GM12874 (cell line): ENCODE measurements at regions not wholly inside any gene's neighbourhood (a gene's known extent, or its start where the extent isn't known, plus 50 kb on each side); places are given as distances from the start of the nearest gene placed in this dataset.
A peak's percentile ranks its signal among the peaks of the same experiment; 100 is the strongest.

ENCODE experiments used
- CTCF ChIP-seq: IDR thresholded peaks from 2 replicates; pipeline ENCODE4 v1.5.1; 2011; ENCODE audit warnings: low read depth, mild to moderate bottlenecking, control low read depth, low read length, moderate library complexity; ENCODE audit not compliant: insufficient read depth

GRCh38 chr12:66043035-66043434 is 87.5 kb downstream of the LLPH start:
- no peak for TF ChIP-seq CTCF

- no peak for TF ChIP-seq CTCF
These were observed 88.7 kb downstream of the LLPH start for GRCh38 chr12:66041651-66042363.

GRCh38 chr12:66036317-66036716 is 94.2 kb downstream of the LLPH start:
- no peak for TF ChIP-seq CTCF

GRCh38 chr12:66035288-66035966 is 95.1 kb downstream of the LLPH start:
- 0 out of 2 replicates have a peak, but pooled peaks have one; percentile 11 for TF ChIP-seq CTCF

GRCh38 chr12:66033151-66033550 is 97.4 kb downstream of the LLPH start:
- TF ChIP-seq CTCF = no peak

- TF ChIP-seq CTCF = no peak
These were observed 97.8 kb downstream of the LLPH start for GRCh38 chr12:66032739-66033138.

GRCh38 chr12:66030217-66030781 is 100.3 kb downstream of the LLPH start:
- TF ChIP-seq CTCF = no peak
